HL-60 (cell line): ENCODE measurements at regions not wholly inside any gene's neighbourhood (a gene's known extent, or its start where the extent isn't known, plus 50 kb on each side); places are given as distances from the start of the nearest gene placed in this dataset.

Experiments
- CTCF ChIP-seq: IDR thresholded peaks from one replicate; pipeline ENCODE4 v1.5.1; 2011; ENCODE audit warnings: low read length, control low read depth, inconsistent platforms; ENCODE audit not compliant: insufficient read depth
- POLR2AphosphoS5 ChIP-seq: IDR thresholded peaks from 2 replicates; pipeline ENCODE4 v1.6.1; 2012; ENCODE audit warnings: low read depth
- SPI1 ChIP-seq: IDR thresholded peaks from 2 replicates; pipeline ENCODE4 v1.6.1; 2012; ENCODE audit warnings: low read depth, mild to moderate bottlenecking, borderline replicate concordance

GRCh38 chr18:71403501-71403900 is 1114.7 kb downstream of the SOCS6 start:
- TF ChIP-seq CTCF, result no peak
- no peak for TF ChIP-seq SPI1
- no peak for TF ChIP-seq POLR2AphosphoS5
